Activated CD8-positive, alpha-beta T cell treated with anti-CD3 and anti-CD28 coated beads for 36 hours (primary cell): ENCODE measurements at regions not wholly inside any gene's neighbourhood (a gene's known extent, or its start where the extent isn't known, plus 50 kb on each side); places are given as distances from the start of the nearest gene placed in this dataset.

Source experiments
- ATAC-seq: fragments of 200-7000 bp; cut with Tn5 transposase; one replicate; pipeline ENCODE4 v1.10.0; 2021; ENCODE audit warnings: mild to moderate bottlenecking, moderate library complexity
- CTCF ChIA-PET: fragments of 350-600 bp; sonication (Branson Sonifier 250); formaldehyde crosslinking; loops from one replicate; lab custom pipeline; 2021; ENCODE audit warnings: antibody characterized with exemption; lab: Charles Lee
- POLR2A ChIA-PET: fragments of 350-600 bp; sonication (Branson Sonifier 250); formaldehyde crosslinking; loops from one replicate; lab custom pipeline; 2021; ENCODE audit warnings: antibody characterized with exemption; lab: Charles Lee
- DNase-seq: peaks from one replicate; pipeline ENCODE4 v3.0.0-alpha.2; 2020
- H3K27ac Mint-ChIP-seq: one replicate; pipeline ENCODE4 v1.8.0; 2021; ENCODE audit warnings: mild to moderate bottlenecking, mixed read lengths
- H3K27me3 Mint-ChIP-seq: one replicate; pipeline ENCODE4 v1.8.0; 2021; ENCODE audit warnings: mixed read lengths
- H3K36me3 Mint-ChIP-seq: one replicate; pipeline ENCODE4 v1.8.0; 2021; ENCODE audit warnings: low read depth, mixed read lengths
- H3K4me1 Mint-ChIP-seq: one replicate; pipeline ENCODE4 v1.8.0; 2021; ENCODE audit warnings: low read depth, mixed read lengths
- H3K4me3 Mint-ChIP-seq: one replicate; pipeline ENCODE4 v1.8.0; 2021; ENCODE audit warnings: mild to moderate bottlenecking, moderate library complexity, mixed read lengths
- H3K9me3 Mint-ChIP-seq: one replicate; pipeline ENCODE4 v1.8.0; 2021; ENCODE audit warnings: mixed read lengths
- intact Hi-C: fragments of 100-400 bp; cut with micrococcal nuclease; formaldehyde crosslinking; loops from one replicate; pipeline ENCODE4 v1.10.0; 2022
- TF ChIP-seq, protein P1 (sequence below): fragments of 200-600 bp; IDR thresholded peaks from one replicate; pipeline ENCODE4 v1.8.0; 2022; ENCODE audit warnings: antibody characterized with exemption, mild to moderate bottlenecking

DNA sequence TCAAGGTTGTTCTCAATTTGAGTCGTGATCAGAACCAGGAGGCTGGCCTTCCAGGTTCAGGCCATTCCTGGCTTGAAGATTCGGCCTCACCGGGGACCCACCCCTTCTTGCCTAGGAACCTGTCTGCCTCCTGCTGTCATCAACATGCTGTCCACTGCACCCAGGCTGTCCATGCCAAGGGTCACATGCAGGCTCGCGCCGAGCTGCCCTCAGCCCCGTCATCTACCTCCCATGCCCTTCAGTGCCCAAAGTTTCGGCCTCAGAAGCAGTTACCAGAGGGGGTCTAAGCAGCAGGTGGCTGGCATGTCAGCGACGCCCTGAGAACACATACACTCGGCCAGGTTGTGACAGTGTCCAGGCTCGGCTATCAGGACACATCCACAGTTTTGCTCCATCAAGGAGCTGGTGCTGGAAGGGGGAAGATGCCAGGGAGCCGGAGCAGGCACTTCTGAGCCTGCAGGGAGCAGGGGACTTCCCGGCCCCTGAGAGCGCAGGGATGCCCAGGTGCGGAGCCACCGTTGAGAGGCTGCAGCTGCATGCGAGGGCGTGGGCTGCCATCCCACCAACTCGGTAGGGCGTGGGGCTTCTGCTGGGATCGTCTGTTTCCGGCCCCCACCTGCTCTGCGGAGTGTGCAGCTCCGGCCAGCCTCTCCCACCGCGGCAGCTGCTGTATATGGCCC is 590.9 kb upstream of the SLITRK5 start:
- Mint-ChIP-seq H3K27me3 (no peaks in the 10 kb centered on the region), H3K9me3 (peaks cover 2% of the 10 kb centered on the region), H3K27ac (no peak overlapping the region), H3K4me3 (no peak overlapping the region), H3K36me3 (no peaks in the 10 kb centered on the region), H3K4me1 (no peaks in the 10 kb centered on the region)
- TF ChIP-seq, protein P1, sequence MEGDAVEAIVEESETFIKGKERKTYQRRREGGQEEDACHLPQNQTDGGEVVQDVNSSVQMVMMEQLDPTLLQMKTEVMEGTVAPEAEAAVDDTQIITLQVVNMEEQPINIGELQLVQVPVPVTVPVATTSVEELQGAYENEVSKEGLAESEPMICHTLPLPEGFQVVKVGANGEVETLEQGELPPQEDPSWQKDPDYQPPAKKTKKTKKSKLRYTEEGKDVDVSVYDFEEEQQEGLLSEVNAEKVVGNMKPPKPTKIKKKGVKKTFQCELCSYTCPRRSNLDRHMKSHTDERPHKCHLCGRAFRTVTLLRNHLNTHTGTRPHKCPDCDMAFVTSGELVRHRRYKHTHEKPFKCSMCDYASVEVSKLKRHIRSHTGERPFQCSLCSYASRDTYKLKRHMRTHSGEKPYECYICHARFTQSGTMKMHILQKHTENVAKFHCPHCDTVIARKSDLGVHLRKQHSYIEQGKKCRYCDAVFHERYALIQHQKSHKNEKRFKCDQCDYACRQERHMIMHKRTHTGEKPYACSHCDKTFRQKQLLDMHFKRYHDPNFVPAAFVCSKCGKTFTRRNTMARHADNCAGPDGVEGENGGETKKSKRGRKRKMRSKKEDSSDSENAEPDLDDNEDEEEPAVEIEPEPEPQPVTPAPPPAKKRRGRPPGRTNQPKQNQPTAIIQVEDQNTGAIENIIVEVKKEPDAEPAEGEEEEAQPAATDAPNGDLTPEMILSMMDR: no peak
- ChIA-PET CTCF (no interaction called here), POLR2A (no interaction called here)
- DNase-seq (no peak), ATAC-seq (no peak)
- intact Hi-C loops: no loop called here

DNA sequence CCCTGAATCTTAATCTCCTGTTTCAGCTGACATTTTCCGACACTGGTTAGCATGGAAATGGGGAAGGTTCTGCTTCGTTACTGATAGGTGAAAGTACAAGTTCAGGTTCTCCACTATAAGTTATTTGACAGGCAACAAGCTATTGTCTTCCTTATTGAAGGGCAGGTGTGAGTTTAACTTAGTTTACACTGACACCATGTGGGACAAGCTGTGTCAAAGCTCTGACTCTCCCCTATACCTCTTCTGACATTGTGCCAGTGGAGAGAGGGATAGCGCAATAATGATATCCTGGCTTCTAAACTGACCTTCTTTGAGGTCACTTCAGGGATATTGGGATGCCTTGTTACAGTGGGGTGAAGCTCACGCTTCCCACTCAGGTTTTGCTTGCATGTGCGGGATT is 587.0 kb upstream of the SLITRK5 start:
- ChIA-PET POLR2A (no interaction called here), CTCF (no interaction called here)
- intact Hi-C loops: no loop called here
- Mint-ChIP-seq H3K27ac (no peak overlapping the region), H3K27me3 (no peaks in the 10 kb centered on the region), H3K4me3 (no peak overlapping the region), H3K9me3 (peaks cover 4% of the 10 kb centered on the region), H3K36me3 (no peaks in the 10 kb centered on the region), H3K4me1 (no peaks in the 10 kb centered on the region)
- DNase-seq: no peak
- ATAC-seq: no peak
- TF ChIP-seq, protein P1: no peak

DNA sequence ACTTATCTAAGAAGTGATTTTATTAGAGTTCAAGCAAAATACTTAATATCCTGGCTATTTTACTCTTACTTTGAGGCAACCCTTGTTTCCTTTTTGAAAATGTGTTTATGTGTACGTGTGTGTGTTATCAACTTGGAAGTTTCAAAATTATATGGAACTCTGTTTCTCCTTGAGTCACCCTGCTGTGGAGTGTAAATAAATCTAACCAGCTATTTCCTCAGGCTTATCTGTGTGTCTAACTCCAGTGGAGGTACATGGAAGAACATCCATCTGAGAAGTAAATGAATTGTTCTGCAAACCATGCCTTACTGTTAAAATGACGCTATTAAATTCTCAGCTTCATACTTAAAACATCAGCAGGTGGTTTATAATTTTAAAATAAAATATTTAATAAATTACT is 583.4 kb upstream of the SLITRK5 start:
- DNase-seq (no peak), ATAC-seq (no peak)
- no peak overlapping the region for H3K4me3 Mint-ChIP-seq
- peaks cover 2% of the 10 kb centered on the region for H3K9me3 Mint-ChIP-seq
- H3K27ac Mint-ChIP-seq: no peak overlapping the region
- H3K36me3 Mint-ChIP-seq: no peaks in the 10 kb centered on the region
- TF ChIP-seq, protein P1: no peak
- no peaks in the 10 kb centered on the region for H3K4me1 Mint-ChIP-seq
- POLR2A ChIA-PET: no interaction called here
- CTCF ChIA-PET: no interaction called here
- intact Hi-C loops: no loop called here
- no peaks in the 10 kb centered on the region for H3K27me3 Mint-ChIP-seq

DNA sequence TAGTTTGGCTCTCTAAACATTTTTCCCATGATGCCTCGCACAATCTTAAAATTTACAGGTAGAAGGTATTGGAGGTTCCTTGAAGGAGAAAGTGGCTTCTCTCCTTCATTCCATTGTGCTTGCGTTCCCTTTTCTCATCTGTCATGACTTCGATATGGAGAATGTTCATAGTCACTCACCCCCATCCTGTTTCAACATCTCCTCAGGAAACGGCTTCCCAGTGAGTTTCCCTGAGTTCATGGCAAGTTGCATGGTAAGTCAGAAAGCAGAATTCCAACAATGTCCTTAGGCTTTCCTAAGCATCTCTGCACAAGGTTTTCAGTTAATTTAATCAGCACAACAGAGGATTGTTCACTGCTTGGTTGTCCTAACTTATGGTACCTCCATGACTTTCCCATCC is 581.8 kb upstream of the SLITRK5 start:
- Mint-ChIP-seq H3K36me3 (no peaks in the 10 kb centered on the region), H3K27ac (no peak overlapping the region), H3K27me3 (no peaks in the 10 kb centered on the region), H3K4me3 (no peak overlapping the region), H3K9me3 (peaks cover 2% of the 10 kb centered on the region), H3K4me1 (no peaks in the 10 kb centered on the region)
- ATAC-seq (no peak), DNase-seq (no peak)
- ChIA-PET CTCF (no interaction called here), POLR2A (no interaction called here)
- intact Hi-C loops: no loop called here
- TF ChIP-seq, protein P1: no peak

DNA sequence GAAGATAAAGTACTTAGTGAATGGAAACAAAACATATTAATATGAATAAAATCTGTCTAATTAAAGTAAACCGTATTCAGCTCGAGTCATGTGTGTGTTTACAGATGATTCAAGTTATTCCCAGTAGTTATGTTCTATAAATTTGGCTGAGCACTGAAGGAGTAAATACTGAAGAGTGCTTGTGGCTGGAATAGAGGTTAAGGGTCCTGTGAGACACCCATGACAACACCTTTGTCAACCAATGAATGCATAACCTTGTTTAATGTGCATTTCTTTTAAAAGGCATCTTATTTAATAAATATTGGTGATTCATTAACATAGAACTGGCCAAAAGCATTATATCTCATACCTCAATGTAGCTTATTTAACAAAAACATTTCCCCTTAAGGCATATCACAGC is 577.8 kb upstream of the SLITRK5 start:
- Mint-ChIP-seq H3K27me3 (no peaks in the 10 kb centered on the region), H3K9me3 (no peaks in the 10 kb centered on the region), H3K36me3 (no peaks in the 10 kb centered on the region), H3K4me1 (no peaks in the 10 kb centered on the region), H3K4me3 (no peak overlapping the region), H3K27ac (no peak overlapping the region)
- ChIA-PET POLR2A (interaction anchor here (0.6 kb wide), 1 partner anchor 11 kb away, joined by 3 read pairs; no protein-coding TSS in a partner anchor), CTCF (no interaction called here)
- intact Hi-C loops: no loop called here
- DNase-seq (no peak), ATAC-seq (no peak)
- TF ChIP-seq, protein P1: no peak
